HG03039 (cell line): ENCODE measurements at regions not wholly inside any gene's neighbourhood (a gene's known extent, or its start where the extent isn't known, plus 50 kb on each side); places are given as distances from the start of the nearest gene placed in this dataset.

ENCODE experiments used
- ATAC-seq: cut with Tn5 transposase; IDR thresholded peaks from one replicate; pipeline ENCODE4 v1.9.1; 2021; ENCODE audit warnings: mild to moderate bottlenecking, moderate library complexity; ENCODE audit not compliant: unreplicated experiment

DNA sequence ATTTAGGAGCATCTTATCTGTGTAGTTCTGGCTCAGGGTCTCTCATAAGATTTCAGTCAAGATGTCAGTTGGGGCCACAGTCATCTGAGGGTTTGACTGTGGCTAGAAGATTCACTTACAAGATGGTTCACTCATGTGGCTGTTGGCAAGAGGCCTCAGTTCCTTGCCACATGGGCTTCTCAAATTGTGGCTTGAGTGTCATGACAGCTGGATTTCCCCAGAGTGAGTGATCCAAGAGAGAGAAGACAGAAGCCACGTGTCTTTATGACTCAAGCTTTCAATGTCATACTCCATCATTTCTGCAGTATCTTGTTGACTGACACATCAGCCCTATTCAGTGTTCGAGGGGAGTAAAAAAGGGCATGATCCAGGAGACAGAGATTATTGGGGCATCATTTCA is 131.3 kb upstream of the AP1S2 start:
- ATAC-seq: no peak

DNA sequence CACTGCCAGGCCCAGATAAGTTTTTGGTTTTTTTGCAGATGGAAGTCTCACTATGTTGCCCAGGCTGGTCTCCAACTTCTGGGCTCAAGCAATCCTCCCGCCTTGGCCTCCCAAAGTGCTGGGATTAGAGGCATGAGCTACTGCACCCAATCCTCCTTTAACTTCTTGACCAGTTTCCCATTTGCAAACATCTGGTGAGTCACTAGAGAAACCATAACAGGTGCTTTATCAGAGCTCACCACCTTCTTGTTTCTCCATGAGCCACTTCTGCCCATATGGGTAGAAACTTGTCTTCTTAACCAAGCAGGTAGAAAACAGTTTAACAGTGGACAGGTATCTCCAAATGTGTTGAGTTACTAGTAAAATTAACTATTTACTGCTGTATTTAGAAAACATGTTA is 128.4 kb upstream of the AP1S2 start:
- ATAC-seq: no peak

DNA sequence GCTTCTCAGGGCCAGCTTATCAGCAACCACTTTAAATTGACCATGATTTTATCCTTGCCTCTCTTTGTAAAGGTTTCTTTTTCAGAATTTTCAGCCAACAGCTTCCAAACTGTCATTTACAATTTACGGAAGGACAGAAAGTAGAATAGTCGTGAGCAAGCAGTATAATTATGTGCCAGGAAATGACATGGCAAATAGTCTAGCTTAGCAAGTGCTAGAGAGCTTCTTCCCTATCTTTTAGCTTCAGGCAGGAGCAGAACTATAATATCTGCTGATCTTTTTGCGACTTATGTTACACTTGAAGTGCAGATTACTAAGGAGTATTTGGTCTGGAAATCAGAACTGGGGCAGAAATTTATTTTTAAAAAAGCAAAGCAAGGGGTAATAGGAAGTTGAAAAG is 123.0 kb upstream of the AP1S2 start:
- ATAC-seq: no peak

DNA sequence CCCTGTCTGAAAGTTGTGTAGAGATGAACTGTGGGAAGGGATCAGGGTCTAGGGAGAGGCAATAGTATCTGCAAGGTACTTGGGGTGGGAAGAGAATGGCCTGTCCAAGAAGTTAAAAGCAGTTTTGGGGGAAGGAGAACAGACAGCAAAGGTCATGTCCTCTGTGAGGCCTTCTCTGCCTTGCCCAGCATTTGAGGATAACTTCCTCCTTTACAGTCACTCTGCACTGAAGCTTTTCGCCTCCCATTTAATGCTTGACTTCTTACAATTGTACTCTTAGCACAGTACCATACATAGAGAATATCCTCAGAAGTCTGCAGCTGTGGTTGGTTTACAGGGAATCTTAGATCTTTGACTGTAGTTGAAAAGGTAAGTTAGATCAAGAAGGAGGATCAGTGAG is 121.8 kb upstream of the AP1S2 start:
- ATAC-seq: no peak

DNA sequence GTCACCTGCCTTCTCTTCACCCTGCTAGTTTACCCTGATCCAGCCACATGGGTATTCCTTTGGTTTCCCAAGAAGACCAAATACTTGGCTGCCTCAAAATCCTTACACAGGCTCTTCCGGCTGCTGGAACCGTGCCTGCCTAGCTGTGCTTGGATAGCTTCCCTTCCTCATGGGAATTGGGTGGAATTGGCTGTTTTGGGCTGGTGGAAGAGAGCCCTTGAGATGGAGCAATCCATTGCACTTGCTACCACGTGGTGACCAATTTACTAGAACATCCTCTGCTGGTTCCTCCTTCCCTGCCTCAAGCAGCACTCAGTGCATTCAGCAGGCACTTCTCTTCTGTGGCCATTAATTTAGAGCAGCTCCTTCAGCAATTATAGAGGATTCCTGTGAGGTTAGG is 119.3 kb upstream of the AP1S2 start:
- ATAC-seq: no peak

DNA sequence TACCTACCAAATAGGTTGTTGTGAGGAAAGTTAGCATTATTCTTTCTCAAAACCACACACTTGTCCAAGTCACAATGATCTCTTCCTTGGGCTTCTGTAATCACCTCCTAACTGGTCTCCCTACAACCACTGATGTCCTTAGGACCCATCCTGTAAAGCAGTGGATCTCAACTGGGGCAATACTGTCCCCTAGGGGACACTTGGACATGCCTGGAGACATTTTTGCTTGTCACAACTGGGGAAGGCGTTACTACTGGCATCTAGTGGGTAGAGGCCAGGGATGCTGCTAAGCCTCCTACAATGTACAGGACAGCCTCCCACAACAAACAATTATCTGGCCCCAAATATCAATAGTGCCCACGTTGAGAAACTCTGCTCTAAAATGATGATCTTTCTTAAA is 118.7 kb upstream of the AP1S2 start:
- no peak for ATAC-seq

DNA sequence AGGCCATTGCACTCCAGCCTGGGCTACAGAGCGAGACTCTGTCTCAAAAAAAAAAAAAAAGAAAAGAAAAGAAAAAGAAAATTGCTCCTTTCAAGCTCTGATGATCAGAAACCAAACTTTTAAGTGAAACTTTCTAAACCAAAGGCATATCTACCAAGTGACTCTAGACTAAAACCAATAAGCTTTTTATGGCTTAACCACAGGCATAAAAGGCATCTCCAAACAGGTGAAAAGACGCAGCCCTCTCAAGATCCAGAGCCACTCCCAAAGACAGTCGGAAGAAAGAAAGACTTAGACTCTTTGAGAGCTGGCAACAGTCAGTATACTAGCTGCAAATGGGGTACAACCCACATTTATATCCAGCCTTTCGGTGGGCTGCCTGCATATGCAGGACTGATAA is 117.1 kb upstream of the AP1S2 start:
- no peak for ATAC-seq

DNA sequence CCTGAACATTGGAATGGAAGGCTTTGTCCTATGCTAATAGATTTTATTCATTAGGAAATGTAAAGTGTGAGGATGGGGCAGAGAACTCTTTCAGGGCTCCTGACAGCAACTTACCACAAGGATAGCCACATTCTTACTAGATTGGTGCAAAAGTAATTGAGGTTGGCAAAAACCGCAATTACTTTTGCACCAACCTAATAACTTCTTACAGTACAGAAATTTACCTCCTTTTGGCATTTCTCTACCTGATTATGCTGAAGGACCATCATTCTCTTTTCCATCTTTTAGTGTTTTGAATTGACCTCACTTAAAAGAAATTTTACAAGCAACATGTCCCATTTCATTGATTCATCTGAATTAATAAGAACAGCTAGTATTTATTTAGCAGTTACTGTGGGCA is 109.2 kb upstream of the AP1S2 start:
- no peak for ATAC-seq

DNA sequence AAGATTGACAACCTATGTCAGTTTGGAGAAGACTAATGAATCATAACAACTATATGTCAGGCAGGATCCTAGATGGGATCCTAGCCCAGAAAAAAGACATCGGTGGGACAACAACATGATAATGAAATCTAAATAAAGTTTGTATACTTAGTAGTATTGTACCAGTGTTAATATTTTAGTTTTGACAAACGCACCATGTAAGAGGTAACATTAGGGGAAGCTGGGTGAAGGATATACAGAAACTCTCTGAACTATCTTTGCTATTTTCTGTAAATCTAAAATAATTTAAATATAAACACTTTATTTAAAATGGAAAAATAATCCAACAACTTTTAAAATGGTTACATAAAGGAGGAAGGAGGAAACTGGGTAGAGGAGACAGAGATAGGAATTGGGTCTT is 105.6 kb upstream of the AP1S2 start:
- ATAC-seq: no peak

DNA sequence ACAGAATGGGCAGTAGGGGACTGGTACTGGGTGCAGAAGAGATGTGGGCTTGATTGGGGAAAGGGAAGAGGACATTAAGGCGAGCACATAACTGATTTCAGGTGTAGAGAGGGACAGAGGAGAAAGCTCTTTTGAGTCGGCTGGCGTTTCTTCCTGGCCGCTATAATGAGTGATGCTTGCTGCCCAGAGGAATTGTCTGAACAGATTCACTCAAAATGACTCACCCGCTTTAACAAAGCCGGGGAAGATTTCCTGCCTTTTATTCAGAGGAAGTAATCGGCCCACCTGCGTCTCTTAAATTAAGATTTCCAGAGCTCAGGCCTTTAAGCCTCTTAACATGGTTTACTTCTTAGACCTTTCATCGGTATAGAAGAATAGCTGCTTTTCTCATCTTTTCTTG is 102.1 kb upstream of the AP1S2 start:
- ATAC-seq: no peak

DNA sequence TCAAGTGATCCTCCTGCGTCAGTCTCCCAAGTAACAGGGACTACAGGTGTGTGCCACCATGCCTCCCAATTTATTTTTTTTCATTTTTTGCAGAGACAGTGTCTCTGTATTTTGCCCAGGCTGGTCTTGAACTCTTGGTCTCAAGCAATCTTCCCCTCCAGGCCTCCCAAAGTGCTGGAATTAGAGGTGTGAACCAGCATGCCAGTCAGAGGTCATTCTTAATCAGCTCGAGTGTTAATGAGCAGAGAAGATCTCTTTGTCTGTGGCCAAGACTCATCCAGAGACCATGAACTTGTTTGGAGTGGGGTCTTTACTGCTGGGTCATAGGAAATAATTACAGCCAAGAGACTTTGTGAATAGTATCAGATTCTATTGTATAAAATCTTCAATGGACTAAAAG is 99.2 kb upstream of the AP1S2 start:
- no peak for ATAC-seq

DNA sequence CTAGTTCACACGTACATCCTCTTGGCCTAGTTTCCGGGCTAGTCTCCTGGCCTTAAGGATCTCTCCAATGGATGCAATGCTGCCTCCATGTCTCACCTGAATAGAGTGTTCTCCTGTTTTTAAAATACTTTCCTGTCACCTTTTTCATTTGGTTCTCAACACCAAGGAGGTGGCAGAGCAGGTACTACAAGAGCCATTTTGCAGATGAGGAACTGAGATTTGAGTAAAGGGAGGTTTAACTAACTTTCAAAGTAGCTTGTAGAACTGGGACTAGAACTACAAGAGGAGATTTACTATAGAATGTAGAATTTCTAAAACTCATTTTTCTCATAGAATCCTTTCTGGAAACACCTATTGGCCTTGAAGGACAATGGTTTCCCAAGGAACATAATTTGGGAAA is 97.6 kb upstream of the AP1S2 start:
- no peak for ATAC-seq

DNA sequence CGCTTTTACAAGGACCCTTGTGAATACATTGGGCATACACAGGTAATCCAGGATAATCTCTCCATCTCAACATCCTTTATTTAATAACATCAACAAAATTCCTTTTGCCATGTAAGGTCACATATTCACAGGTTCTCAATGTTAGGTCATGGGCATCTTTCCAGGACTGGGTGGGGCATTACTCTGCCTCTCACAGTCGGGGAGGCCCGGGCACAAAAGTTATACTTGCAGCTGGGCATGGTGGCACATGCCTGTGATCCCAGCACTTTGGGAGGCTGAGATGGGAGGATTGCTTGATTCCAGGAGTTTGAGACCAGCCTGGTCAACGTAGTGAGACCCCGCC is 93.7 kb upstream of the AP1S2 start:
- no peak for ATAC-seq

DNA sequence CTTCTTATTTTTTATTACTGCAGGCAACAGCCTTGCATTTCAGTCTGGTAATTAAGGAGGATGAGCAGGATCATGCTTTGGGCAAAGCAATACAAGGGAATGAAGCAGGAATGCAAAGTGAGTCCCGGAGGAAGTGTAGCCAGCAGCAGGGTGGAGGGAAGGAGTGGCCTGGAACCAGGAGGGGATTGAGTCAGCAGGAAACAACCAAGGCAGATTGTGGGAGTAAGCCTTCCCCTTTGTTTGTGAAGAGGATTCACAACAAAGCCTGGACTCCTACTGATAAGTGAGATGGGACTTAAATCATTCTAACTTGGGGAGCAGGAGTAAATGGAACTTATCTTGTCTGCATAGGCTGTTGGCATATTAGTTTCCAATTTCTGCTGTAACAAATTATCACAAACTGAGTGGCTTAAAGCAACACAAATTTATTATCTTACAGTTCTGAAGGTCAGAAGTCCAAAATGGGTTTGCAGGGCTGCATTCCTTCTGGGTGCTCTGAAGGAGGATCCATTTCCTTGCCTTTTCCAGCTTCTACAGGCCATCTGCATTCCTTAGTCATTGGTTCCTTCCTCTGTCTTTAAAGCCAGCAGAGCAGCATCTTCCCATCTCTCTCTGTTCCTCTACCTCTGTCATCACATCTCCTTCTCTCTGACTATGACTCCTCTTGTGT is 93.2 kb upstream of the AP1S2 start:
- ATAC-seq: no peak

DNA sequence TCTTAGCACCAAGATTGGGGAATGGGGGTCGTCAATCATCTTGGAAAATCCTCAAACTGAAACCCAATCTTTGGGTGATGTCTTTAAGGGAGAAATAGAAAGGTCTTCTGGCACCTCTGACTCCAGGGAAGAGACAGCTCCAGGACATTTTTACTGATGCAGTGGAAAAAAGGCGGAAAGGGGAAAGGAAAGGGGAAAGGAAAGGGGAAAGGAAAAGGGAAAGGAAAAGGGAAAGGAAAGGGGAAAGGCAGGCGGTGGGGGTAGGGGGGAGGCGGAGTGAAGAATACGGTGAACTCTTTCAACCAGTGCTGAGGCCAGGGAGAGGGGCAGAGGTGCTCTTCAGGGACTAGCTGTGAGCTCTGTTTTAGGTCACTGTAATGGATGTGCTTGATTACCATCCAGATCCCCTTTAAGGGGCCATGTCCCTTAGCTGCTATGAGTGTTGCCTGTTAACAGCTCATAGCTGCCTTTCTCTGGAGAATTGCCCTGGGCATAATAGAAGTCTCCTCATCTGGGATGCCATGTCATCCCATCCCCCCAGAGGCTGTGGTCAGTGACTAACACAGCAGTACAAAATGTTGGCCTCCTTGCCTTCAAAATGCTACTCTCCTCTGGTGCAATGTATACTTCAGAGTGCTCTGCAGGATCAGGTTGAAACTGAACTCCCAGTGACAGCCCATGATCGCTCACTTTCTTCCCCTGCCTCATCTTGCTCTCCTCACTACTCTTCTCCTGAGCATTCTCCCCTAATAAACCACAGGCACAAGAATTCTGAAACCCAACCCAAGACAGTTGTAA is 92.4 kb upstream of the AP1S2 start:
- ATAC-seq: no peak

DNA sequence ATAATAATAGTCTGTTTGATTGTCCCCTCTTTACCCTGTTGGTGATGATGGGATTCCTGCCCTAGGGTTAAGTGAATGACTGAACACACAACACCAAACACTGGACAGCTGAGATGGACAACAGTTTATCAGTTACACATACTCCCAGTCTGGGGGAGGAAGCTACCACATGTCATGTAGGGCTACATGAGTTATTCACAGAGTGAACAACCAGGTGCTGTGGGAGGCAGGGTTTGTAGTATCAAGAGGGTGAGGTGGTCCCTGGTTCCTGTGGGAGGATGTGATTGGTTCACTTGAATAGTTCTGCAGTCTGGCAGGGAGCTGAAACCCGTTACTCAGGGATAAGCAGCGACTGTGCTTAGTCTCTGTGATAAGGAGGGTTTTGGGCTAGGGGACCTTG is 88.8 kb upstream of the AP1S2 start:
- no peak for ATAC-seq

DNA sequence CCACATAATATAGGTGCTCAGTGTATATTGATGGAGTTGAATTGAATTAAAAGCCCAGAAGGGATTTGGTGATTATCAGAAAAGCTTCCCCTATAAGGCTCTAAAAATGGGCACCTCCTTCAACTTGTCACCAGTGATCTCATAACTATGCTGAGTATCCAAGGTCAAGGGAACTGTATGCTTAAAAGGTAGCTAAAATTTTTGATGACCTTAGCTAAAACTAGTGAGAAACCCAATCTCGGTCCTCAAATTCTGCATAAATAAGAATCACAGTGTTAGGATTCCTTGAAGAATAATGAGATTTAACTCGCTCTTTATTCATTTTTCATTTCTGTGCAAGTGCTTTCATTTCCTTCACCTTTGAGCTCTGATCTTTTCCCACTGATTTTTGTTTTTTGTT is 87.7 kb upstream of the AP1S2 start:
- no peak for ATAC-seq

DNA sequence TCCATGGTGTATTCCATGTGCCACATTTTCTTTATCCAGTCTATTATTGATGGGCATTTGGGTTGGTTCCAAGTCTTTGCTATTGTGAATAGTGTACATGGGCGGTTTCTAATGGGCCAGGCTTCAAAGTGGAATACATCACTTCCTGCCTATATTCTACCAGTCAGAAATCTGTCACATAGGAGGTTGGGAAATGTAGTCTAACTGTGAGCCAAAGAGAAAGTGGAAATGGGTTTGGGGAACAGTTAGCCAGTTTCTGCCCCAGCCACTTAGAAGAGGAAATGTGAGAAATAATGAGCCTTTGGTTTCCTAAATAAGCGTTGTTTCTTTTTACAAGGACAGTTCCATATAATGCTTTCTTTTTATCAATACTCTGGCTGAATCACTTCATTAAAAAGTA is 85.1 kb upstream of the AP1S2 start:
- no peak for ATAC-seq

DNA sequence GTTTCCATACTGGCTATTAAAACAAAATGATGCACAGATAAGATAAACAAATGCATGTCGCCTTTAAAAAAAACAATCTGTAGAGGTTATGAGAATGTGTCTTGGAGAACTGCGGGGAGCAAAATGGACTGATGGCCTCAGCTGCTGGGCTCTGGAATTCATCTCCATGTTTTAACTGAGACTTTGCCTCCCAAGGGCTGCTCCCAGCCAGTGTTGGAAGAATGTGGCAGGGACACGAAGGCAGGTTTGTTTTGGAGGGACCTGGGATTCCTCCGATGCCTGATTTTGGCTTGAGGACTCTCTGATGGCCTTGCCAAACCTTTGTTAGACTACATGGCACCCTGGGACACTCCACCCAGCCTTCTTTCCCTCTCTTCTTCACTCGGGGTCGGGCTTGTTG is 83.5 kb upstream of the AP1S2 start:
- no peak for ATAC-seq

DNA sequence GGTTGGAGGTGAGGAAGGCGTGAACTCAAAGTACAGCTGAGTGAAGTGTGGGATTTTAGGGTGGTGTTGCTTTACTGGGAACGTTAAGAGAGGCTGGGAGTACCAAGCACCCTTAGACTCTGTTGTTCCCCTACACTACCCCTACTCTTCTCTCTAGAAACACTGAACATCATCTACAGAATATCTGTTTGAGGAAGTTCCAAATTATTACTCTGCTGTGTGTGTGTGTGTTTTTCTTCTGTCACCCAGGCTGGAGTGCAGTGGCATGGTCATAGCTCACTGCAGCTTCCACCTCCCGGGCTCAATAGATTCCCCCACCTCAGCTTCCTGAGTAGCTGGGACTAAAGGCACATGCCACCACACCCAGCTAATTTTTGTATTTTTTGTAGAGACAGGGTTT is 76.7 kb upstream of the AP1S2 start:
- ATAC-seq: no peak

DNA sequence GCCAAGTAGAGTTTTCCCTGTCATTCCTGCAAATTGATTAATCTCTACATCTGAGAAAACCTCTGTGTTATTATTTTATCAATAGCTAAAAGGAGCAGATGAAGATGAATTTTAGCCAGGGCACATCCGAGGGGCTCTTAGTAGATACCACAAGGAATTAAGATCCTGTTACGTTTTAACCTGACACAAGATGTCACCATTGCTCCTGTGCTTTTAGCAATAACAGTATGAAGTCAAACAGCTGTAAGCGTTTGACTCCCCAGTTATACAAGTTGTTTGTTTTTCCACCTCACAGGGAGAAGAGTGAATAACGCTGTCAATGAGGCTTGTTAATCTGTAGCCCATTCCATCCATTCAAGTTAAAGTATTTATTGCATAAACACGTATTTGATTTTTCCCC is 76.0 kb upstream of the AP1S2 start:
- ATAC-seq: no peak

DNA sequence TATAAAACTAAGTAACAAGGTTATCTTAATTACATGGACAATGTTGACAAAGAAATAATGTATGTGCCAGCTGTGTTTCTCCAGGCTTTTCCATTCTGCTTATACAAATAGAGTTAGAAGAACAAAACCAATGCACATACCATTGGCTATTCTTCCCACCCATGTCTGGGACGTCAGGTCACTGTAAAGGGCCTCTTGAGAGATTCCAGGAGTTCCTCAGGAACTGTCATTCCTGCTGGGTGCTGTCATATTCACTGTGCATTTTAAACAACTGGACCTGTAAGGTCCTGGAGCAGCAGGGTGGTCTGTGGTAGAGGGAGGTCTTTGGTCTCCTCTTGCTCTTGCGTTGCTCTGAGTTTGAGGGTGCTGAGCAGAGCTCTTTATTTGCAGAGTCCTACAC is 74.6 kb upstream of the AP1S2 start:
- no peak for ATAC-seq

DNA sequence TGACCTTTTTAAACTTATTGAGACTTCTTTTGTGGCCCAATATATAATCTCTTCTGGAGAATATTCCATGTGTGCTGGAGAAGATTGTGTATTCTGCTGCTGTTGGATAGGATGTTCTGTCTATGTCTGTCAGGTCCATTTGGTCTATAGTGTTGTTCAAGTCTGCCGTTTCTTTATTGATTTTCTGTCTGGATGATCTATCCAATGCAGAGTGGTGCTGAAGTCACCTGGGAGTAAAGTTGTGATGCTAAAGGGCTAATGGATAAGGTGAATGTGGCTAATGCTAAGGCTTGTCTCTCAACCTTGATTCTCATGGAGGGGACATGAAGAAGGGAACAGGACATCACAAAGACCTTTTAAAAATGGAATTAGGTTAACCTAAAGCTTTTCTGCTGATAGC is 72.0 kb upstream of the AP1S2 start:
- ATAC-seq: no peak
